Stimulated activated naive CD8-positive, alpha-beta T cell treated with anti-CD3 and anti-CD28 coated beads, Interleukin-15, Interleukin-2, amounts not matched to agents 100 ng/mL and 50 ng/mL, for 24 hours (primary cell): ENCODE measurements at regions not wholly inside any gene's neighbourhood (a gene's known extent, or its start where the extent isn't known, plus 50 kb on each side); places are given as distances from the start of the nearest gene placed in this dataset.

Experiments
- H3K27ac Mint-ChIP-seq: one replicate; pipeline ENCODE4 v1.8.0; 2021; ENCODE audit warnings: mild to moderate bottlenecking, mixed read lengths
- H3K27me3 Mint-ChIP-seq: one replicate; pipeline ENCODE4 v1.8.0; 2021; ENCODE audit warnings: mixed read lengths
- H3K36me3 Mint-ChIP-seq: one replicate; pipeline ENCODE4 v1.8.0; 2021; ENCODE audit warnings: low read depth, mixed read lengths
- H3K4me1 Mint-ChIP-seq: one replicate; pipeline ENCODE4 v1.8.0; 2021; ENCODE audit warnings: low read depth, mixed read lengths
- H3K4me3 Mint-ChIP-seq: one replicate; pipeline ENCODE4 v1.8.0; 2021; ENCODE audit warnings: mild to moderate bottlenecking, mixed read lengths
- H3K9me3 Mint-ChIP-seq: one replicate; pipeline ENCODE4 v1.8.0; 2021; ENCODE audit warnings: mixed read lengths

DNA sequence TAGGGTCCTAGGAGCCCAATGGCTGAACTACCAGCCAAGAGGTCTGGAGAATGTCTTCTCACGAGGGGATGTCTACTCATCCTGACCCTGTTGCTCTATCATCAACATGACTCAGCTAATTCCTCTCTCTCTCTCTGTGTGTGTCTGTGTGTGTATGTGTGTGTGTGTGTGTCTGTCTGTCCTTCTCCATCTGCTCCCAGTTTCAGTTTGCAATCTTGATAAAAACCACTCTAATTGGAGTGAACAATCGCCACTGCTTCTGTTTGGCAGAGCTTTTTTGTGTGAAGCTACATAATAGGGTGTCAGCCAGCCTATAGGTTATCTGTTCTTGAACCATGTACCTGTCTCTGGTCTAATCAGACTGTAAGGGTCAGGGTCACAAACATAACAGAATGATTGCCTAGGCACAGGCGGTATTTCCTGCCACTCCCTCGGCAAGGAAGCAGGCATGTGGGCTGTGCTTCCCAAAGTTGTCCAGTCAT lies 219.8 kb downstream of the SH3BP4 start:
- peaks cover 10% of the 10 kb centered on the region for H3K9me3 Mint-ChIP-seq
- H3K27ac Mint-ChIP-seq: no peak overlapping the region
- no peaks in the 10 kb centered on the region for H3K4me1 Mint-ChIP-seq
- H3K27me3 Mint-ChIP-seq: peaks cover 21% of the 10 kb centered on the region
- H3K36me3 Mint-ChIP-seq: no peaks in the 10 kb centered on the region
- no peak overlapping the region for H3K4me3 Mint-ChIP-seq

GRCh38 chr2:235180642-235181041 lies 228.8 kb downstream of the SH3BP4 start:
- Mint-ChIP-seq H3K9me3 (peaks cover 5% of the 10 kb centered on the region), H3K4me3 (no peak overlapping the region)

GRCh38 chr2:235183786-235184185 lies 232.0 kb downstream of the SH3BP4 start:
- no peak overlapping the region for H3K4me3 Mint-ChIP-seq
- no peaks in the 10 kb centered on the region for H3K9me3 Mint-ChIP-seq
- H3K4me1 Mint-ChIP-seq: no peaks in the 10 kb centered on the region
- H3K27me3 Mint-ChIP-seq: peaks cover 25% of the 10 kb centered on the region
- no peak overlapping the region for H3K27ac Mint-ChIP-seq
- no peaks in the 10 kb centered on the region for H3K36me3 Mint-ChIP-seq

More at GRCh38 chr2:235180642-235181041, 228.8 kb downstream of the SH3BP4 start:
- Mint-ChIP-seq H3K27me3 (peaks cover 37% of the 10 kb centered on the region), H3K36me3 (no peaks in the 10 kb centered on the region), H3K27ac (no peak overlapping the region), H3K4me1 (no peaks in the 10 kb centered on the region)

GRCh38 chr2:235187806-235188205 lies 236.0 kb downstream of the SH3BP4 start:
- no peaks in the 10 kb centered on the region for H3K4me1 Mint-ChIP-seq
- H3K27ac Mint-ChIP-seq: no peak overlapping the region

DNA sequence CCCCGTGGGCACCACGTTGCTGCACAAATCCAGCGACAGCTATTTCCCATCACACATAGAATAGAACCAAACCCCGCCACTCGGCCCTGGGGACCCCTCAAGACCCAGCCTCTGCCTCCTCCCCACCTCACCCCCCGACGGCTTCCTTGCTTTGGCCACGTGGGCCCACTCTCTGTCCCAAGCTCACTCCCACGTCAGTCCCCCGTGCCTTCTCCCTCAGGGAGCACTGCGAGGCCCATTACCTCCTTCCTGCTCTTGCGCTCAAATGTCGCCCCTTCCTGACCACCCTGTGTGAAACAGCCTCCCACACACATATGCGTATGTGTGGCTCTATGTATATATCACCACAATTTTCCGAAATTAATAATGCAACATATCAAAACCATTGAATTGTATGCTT lies 239.7 kb downstream of the SH3BP4 start:
- H3K27me3 Mint-ChIP-seq: peaks cover 22% of the 10 kb centered on the region
- H3K27ac Mint-ChIP-seq: no peak overlapping the region
- peaks cover 4% of the 10 kb centered on the region for H3K9me3 Mint-ChIP-seq
- no peaks in the 10 kb centered on the region for H3K4me1 Mint-ChIP-seq
- H3K36me3 Mint-ChIP-seq: no peaks in the 10 kb centered on the region
- H3K4me3 Mint-ChIP-seq: no peak overlapping the region

More at GRCh38 chr2:235187806-235188205, 236.0 kb downstream of the SH3BP4 start:
- Mint-ChIP-seq H3K27me3 (peaks cover 10% of the 10 kb centered on the region), H3K4me3 (no peak overlapping the region), H3K9me3 (no peaks in the 10 kb centered on the region), H3K36me3 (no peaks in the 10 kb centered on the region)

DNA sequence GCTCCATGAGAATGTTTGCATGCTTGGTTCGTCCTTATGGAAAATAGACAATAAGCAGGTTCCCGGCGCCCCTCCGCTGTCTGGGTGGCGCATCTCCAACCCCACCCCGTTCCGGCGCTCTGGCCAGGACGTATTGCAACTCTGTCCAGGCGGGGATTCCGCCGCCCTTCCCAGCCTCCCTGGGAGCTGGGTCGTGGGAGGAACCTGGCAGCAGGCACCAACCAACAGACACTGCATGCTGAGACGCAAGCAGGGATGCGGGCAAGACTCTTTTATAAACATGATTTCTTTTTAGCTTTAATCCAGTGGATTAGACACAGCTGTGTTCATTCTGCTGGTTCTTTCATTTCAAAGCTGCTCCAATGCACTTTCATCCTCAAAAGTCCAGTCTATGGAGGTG lies 240.2 kb downstream of the SH3BP4 start:
- peaks cover 4% of the 10 kb centered on the region for H3K9me3 Mint-ChIP-seq
- no peaks in the 10 kb centered on the region for H3K36me3 Mint-ChIP-seq
- no peak overlapping the region for H3K27ac Mint-ChIP-seq
- no peaks in the 10 kb centered on the region for H3K4me1 Mint-ChIP-seq
- peaks cover 22% of the 10 kb centered on the region for H3K27me3 Mint-ChIP-seq
- H3K4me3 Mint-ChIP-seq: no peak overlapping the region

DNA sequence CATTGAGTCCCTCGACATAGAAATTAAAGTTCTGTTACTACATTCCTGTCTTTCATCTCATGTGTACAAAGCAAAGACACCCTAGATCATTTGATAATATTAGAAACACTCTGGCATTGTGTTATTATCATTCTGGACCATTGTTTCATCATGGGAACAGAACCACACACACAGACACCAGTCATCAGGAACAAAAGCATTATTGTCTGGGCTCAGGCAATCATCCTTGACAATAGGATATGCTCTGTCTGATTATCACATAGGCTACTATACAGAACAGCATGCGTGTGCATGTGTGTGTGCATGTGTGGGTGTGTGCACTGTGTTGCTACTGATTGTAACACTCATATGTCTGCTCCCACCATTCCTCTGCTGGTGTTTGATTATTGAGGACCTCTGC lies 242.5 kb downstream of the SH3BP4 start:
- Mint-ChIP-seq H3K27me3 (peaks cover 27% of the 10 kb centered on the region), H3K27ac (no peak overlapping the region), H3K4me1 (no peaks in the 10 kb centered on the region), H3K4me3 (no peak overlapping the region), H3K9me3 (peaks cover 4% of the 10 kb centered on the region), H3K36me3 (no peaks in the 10 kb centered on the region)

DNA sequence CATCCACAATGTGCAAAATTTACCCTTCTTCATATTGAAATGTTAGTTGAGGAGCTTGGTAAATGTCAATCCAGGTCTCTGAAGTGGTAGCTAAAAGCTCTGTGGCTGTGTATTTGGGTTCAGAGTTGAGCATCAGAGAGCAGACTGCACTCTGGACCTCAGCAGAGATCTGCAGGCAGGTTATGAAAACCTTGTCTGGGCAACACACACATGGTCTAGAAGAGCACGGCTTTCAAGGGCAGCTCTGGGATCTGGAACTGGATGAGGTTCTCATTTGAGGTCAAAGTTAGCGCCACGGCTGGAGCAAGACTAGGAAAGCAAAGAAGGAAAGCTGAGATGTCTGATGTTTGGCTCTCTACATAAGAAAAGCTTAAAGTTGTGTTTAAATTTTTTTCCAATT lies 243.0 kb downstream of the SH3BP4 start:
- no peak overlapping the region for H3K4me3 Mint-ChIP-seq
- H3K27ac Mint-ChIP-seq: no peak overlapping the region
- peaks cover 4% of the 10 kb centered on the region for H3K9me3 Mint-ChIP-seq
- H3K27me3 Mint-ChIP-seq: peaks cover 29% of the 10 kb centered on the region
- no peaks in the 10 kb centered on the region for H3K4me1 Mint-ChIP-seq
- no peaks in the 10 kb centered on the region for H3K36me3 Mint-ChIP-seq

DNA sequence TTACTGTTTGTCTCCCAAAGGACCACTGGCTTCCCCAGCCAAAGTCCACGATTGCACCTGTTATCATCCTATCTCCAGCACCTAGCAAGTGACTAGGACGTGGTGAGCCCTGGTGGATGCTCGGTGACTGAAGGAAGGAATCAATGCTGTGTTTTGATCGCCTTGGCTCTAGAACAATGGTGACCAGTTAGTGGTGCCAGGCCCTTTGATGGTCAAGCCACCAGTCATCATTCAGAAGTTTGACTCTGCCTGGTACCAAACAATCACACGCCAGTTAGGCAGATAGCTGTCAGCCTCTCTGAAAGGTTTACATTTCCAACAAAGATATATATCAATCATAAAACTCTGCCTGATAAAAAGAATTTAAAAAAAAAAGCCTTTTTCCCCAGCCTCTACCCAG lies 244.1 kb downstream of the SH3BP4 start:
- Mint-ChIP-seq H3K9me3 (peaks cover 4% of the 10 kb centered on the region), H3K27me3 (peaks cover 30% of the 10 kb centered on the region), H3K36me3 (no peaks in the 10 kb centered on the region), H3K27ac (no peak overlapping the region), H3K4me1 (no peaks in the 10 kb centered on the region), H3K4me3 (no peak overlapping the region)

DNA sequence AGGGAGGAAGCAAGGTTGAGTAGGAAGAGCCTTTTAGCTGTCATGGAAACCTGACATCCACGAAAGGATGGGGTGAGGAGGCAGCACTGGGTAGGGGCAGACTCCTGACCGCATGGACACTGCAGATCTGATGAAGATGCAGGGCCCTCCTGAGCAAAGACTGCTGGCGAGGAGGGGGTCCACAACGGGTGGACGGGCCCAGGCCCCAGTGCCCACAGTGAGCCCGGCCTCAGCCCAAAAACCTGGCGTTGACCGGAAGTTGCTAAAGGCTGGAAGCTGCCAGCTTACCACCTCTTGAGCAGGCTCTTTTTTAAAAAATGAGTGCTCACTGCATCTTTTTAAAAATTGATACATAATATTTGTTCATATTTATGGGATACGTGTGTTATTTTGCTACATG lies 247.3 kb downstream of the SH3BP4 start:
- Mint-ChIP-seq H3K27ac (no peak overlapping the region), H3K36me3 (no peaks in the 10 kb centered on the region)

GRCh38 chr2:235200216-235200615 lies 248.4 kb downstream of the SH3BP4 start:
- H3K27me3 Mint-ChIP-seq: peaks cover 21% of the 10 kb centered on the region
- no peaks in the 10 kb centered on the region for H3K9me3 Mint-ChIP-seq
- no peaks in the 10 kb centered on the region for H3K4me1 Mint-ChIP-seq
- H3K4me3 Mint-ChIP-seq: no peak overlapping the region
- no peaks in the 10 kb centered on the region for H3K36me3 Mint-ChIP-seq
- H3K27ac Mint-ChIP-seq: no peak overlapping the region

More for the DNA sequence above, 247.3 kb downstream of the SH3BP4 start:
- H3K27me3 Mint-ChIP-seq: peaks cover 23% of the 10 kb centered on the region
- no peaks in the 10 kb centered on the region for H3K4me1 Mint-ChIP-seq
- H3K4me3 Mint-ChIP-seq: no peak overlapping the region
- H3K9me3 Mint-ChIP-seq: no peaks in the 10 kb centered on the region

- Mint-ChIP-seq H3K27me3 (peaks cover 11% of the 10 kb centered on the region), H3K36me3 (no peaks in the 10 kb centered on the region), H3K27ac (no peak overlapping the region), H3K9me3 (no peaks in the 10 kb centered on the region), H3K4me1 (no peaks in the 10 kb centered on the region), H3K4me3 (no peak overlapping the region)
Observed at GRCh38 chr2:235201756-235202155, 249.9 kb downstream of the SH3BP4 start.

DNA sequence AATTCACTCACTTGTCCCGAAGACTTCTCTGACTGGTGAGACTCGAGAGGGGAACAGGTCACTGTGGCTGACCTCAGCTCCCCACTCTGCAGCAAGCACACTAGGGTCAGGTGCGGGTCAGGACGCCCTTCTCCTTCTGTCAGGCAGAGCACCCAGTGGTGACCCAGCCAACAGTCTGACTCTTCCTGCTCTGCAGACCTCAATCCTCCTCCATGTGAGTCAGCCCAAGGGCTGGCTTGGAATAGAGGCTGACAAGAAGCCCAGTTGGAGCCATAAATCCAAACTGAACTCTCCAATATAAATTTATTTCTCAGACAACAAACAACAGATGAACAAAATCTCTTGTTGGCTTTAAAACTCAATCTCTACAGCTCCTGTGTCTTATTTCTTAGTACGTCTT lies 253.1 kb downstream of the SH3BP4 start:
- Mint-ChIP-seq H3K27ac (no peak overlapping the region), H3K27me3 (peaks cover 3% of the 10 kb centered on the region), H3K9me3 (no peaks in the 10 kb centered on the region), H3K36me3 (no peaks in the 10 kb centered on the region), H3K4me3 (no peak overlapping the region), H3K4me1 (no peaks in the 10 kb centered on the region)

DNA sequence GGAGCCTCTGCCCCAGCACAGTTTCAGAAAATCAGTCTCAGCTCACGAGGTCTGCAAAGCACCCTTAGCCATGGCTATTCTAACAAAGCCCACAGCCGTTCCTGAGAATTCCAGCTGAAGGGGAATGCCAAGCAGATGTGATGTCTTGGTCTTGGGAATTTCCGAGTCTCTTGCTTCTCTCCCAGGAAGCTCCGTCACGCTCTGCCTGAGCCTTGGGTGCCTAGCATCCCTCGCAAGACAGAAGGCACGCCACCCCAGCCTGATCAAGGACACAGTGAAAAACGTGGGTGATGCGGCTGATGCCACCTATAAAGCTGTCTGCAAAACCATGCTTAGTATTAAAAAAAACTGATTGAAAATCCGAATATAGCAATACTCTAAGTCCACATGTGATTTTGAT lies 254.6 kb downstream of the SH3BP4 start:
- Mint-ChIP-seq H3K9me3 (no peaks in the 10 kb centered on the region), H3K27ac (no peak overlapping the region), H3K4me1 (no peaks in the 10 kb centered on the region), H3K36me3 (no peaks in the 10 kb centered on the region), H3K4me3 (no peak overlapping the region), H3K27me3 (peaks cover 3% of the 10 kb centered on the region)

- no peaks in the 10 kb centered on the region for H3K4me1 Mint-ChIP-seq
- no peak overlapping the region for H3K4me3 Mint-ChIP-seq
- no peak overlapping the region for H3K27ac Mint-ChIP-seq
- H3K9me3 Mint-ChIP-seq: no peaks in the 10 kb centered on the region
- H3K27me3 Mint-ChIP-seq: peaks cover 3% of the 10 kb centered on the region
- H3K36me3 Mint-ChIP-seq: no peaks in the 10 kb centered on the region
Observed at GRCh38 chr2:235206980-235207579, 255.3 kb downstream of the SH3BP4 start.

DNA sequence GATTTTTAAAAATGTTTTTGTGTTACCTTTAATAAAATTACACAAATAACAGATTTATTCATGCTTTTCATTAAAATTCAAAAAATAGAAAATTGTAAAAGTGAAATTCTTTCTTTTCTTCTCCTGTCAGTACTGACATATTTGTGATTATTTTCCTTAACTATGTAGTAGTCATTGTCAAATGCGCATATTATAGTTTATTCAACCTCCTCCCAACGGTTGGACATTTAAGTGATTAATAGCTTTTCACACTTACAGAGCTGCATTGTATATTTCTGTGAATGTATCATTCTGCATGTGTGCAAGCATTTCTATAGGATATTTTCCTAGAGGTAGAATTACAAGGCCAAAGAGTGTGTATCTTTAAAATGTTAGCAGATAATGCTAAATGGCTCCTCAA lies 259.2 kb downstream of the SH3BP4 start:
- Mint-ChIP-seq H3K4me1 (no peaks in the 10 kb centered on the region), H3K27ac (no peak overlapping the region), H3K4me3 (no peak overlapping the region), H3K36me3 (no peaks in the 10 kb centered on the region), H3K9me3 (no peaks in the 10 kb centered on the region), H3K27me3 (peaks cover 8% of the 10 kb centered on the region)
